GM12878 (cell line): ENCODE measurements at regions not wholly inside any gene's neighbourhood (a gene's known extent, or its start where the extent isn't known, plus 50 kb on each side); places are given as distances from the start of the nearest gene placed in this dataset.

Experiments
- ATAC-seq: fragments of 200-7000 bp; cut with Tn5 transposase; 3 replicates; pipeline ENCODE4 v1.9.1; 2020; ENCODE audit warnings: mild to moderate bottlenecking, moderate library complexity
- BruUV-seq: library from RNA; stranded (reverse); fragments of 400-500 nt; replicated peaks from 2 replicates; lab custom pipeline; 2021; lab: Mats Ljungman, UMichigan
- CTCF ChIA-PET: fragments of 300-600 bp; sonication (Branson Sonifier 250); formaldehyde crosslinking; extraction: SDS; loops from one replicate; lab custom pipeline; 2021; ENCODE audit warnings: inconsistent platforms; lab: Yijun Ruan, JAX
- POLR2A ChIA-PET: fragments of 350-600 bp; formaldehyde crosslinking; extraction: SDS; loops from one replicate; lab custom pipeline; 2021; ENCODE audit warnings: inconsistent platforms; lab: Charles Lee
- RAD21 ChIA-PET: fragments of 300-600 bp; sonication (Branson Sonifier 250); formaldehyde crosslinking; loops from one replicate; lab custom pipeline; 2023; ENCODE audit warnings: antibody characterized with exemption; ENCODE audit not compliant: unreplicated experiment; lab: Charles Lee
- SMC1A ChIA-PET: fragments of 300-600 bp; sonication (Branson Sonifier 250); formaldehyde crosslinking; loops from one replicate; lab custom pipeline; 2023; ENCODE audit not compliant: unreplicated experiment, uncharacterized antibody; lab: Charles Lee
- DNase-seq: peaks from one replicate; pipeline ENCODE4 v3.0.0-alpha.2; 2011; ENCODE audit warnings: low read depth, low spot score
- FAIRE-seq: peaks from 3 replicates; lab custom pipeline; 2011; peaks lifted over from hg19 to GRCh38; lab: Jason Lieb, UNC
- H2AFZ ChIP-seq: 2 replicates; pipeline ENCODE4 v1.6.0; 2011; ENCODE audit warnings: low read depth, low read length, control low read depth; ENCODE audit not compliant: control insufficient read depth
- H3K27ac ChIP-seq: 2 replicates; pipeline ENCODE4 v1.5.1; 2011; ENCODE audit warnings: control low read depth; ENCODE audit not compliant: control insufficient read depth, insufficient read depth
- H3K27me3 ChIP-seq, 2 experiments: replicated peaks in 1 of 2; 2 replicates each; pipeline versions ENCODE4 v1.6.0 to v1.6.1; 2011; ENCODE audit warnings: low read length in 1 of 2; ENCODE audit not compliant: control insufficient read depth in 2 of 2, insufficient read depth in 2 of 2
- H3K36me3 ChIP-seq, 2 experiments: 2 replicates each; pipeline ENCODE4 v1.5.1; 2011; ENCODE audit warnings: low read length in 1 of 2; ENCODE audit not compliant: control insufficient read depth in 2 of 2, insufficient read depth in 2 of 2
- H3K4me1 ChIP-seq: 2 replicates; pipeline ENCODE4 v1.6.1; 2011; ENCODE audit warnings: mild to moderate bottlenecking, low read length, moderate library complexity, mixed read lengths; ENCODE audit not compliant: control insufficient read depth, insufficient read depth
- H3K4me2 ChIP-seq: 2 replicates; pipeline ENCODE4 v1.6.0; 2011; ENCODE audit warnings: control low read depth; ENCODE audit not compliant: control insufficient read depth, insufficient read depth
- H3K4me3 ChIP-seq: fragments of 200-600 bp; sonication (generic); 2 replicates; pipeline ENCODE4 v1.5.1; 2016
- H3K79me2 ChIP-seq: 2 replicates; pipeline ENCODE4 v1.6.0; 2011; ENCODE audit warnings: low read length; ENCODE audit not compliant: control insufficient read depth, insufficient read depth
- H3K9ac ChIP-seq: 2 replicates; pipeline ENCODE4 v1.8.0; 2011; ENCODE audit warnings: low read length, control low read depth, mixed read lengths; ENCODE audit not compliant: control insufficient read depth, insufficient read depth
- H3K9me3 ChIP-seq: replicated peaks from 3 replicates; pipeline ENCODE4 v1.5.1; 2011; ENCODE audit warnings: mild to moderate bottlenecking, low read length; ENCODE audit not compliant: control insufficient read depth, insufficient read depth
- H4K20me1 ChIP-seq: 2 replicates; pipeline ENCODE4 v1.6.0; 2011; ENCODE audit not compliant: control insufficient read depth, insufficient read depth
- ATF2 ChIP-seq: IDR thresholded peaks from 2 replicates; pipeline ENCODE4 v1.6.1; 2012; ENCODE audit warnings: low read length, inconsistent platforms
- CTCF ChIP-seq, 3 experiments: IDR thresholded peaks in 2 of 3; conservative IDR thresholded peaks in 1 of 3; 2 replicates each; pipeline ENCODE4 v1.5.1; 2011; ENCODE audit warnings: low read depth in 3 of 3, low read length in 3 of 3, mild to moderate bottlenecking in 3 of 3, control low read depth in 2 of 3, moderate library complexity in 2 of 3, inconsistent platforms in 1 of 3, mixed read lengths in 1 of 3; ENCODE audit not compliant: control insufficient read depth in 2 of 3, insufficient read depth in 1 of 3; ENCODE audit errors: extremely low read depth in 1 of 3
- E2F4 ChIP-seq: IDR thresholded peaks from 2 replicates; pipeline ENCODE4 v1.6.1; 2012; ENCODE audit warnings: low read depth, low read length, improper control_type of control experiment
- IRF4 ChIP-seq: IDR thresholded peaks from 2 replicates; pipeline ENCODE4 v1.6.1; 2011; ENCODE audit warnings: low read depth, low read length
- POU2F2 ChIP-seq: IDR thresholded peaks from 3 replicates; pipeline ENCODE4 v1.6.1; 2011; ENCODE audit warnings: low read depth, mild to moderate bottlenecking, low read length, borderline replicate concordance
- SMAD5 ChIP-seq: IDR thresholded peaks from 2 replicates; pipeline ENCODE4 v1.6.1; 2016; ENCODE audit warnings: antibody characterized with exemption, low read depth
- SUPT20H ChIP-seq: IDR thresholded peaks from 2 replicates; pipeline ENCODE4 v1.6.1; 2011; ENCODE audit warnings: low read depth, mild to moderate bottlenecking, low read length, moderate library complexity, borderline replicate concordance; ENCODE audit not compliant: control insufficient read depth
- TAF1 ChIP-seq: IDR thresholded peaks from 2 replicates; pipeline ENCODE4 v1.6.1; 2011; ENCODE audit warnings: mild to moderate bottlenecking, low read depth, low read length, borderline replicate concordance
- YBX1 ChIP-seq: fragments of 450-650 bp; IDR thresholded peaks from 2 replicates; pipeline ENCODE4 v1.6.1; 2016; ENCODE audit warnings: antibody characterized with exemption
- WGBS: methylation state at CpG from one replicate; pipeline ENCODE4 v1.1.6; 2016; ENCODE audit warnings: low lambda C conversion rate; ENCODE audit not compliant: insufficient replicate concordance, insufficient coverage; ENCODE audit errors: missing lambda C conversion rate; 5-methylcytosine and 5-hydroxymethylcytosine counted together
- in situ Hi-C: fragments of 300-500 bp; cut with MboI; formaldehyde crosslinking; loops from 9 replicates; pipeline ENCODE4 v1.14.3; 2018; ENCODE audit warnings: mixed read lengths
- intact Hi-C: fragments of 100-400 bp; cut with micrococcal nuclease; formaldehyde crosslinking; loops from one replicate; pipeline ENCODE4 v1.14.2; 2022; ENCODE audit not compliant: unreplicated experiment

- Histone ChIP-seq H3K27me3 (no peaks in the 10 kb centered on the region), H3K4me3 (no peak overlapping the region), H3K36me3 (no peaks in the 10 kb centered on the region), H3K79me2 (no peaks in the 10 kb centered on the region), H3K9me3 (no peaks in the 10 kb centered on the region), H3K4me1 (no peaks in the 10 kb centered on the region), H3K9ac (no peak overlapping the region), H4K20me1 (no peaks in the 10 kb centered on the region), H3K4me2 (no peak overlapping the region), H2AFZ (no peak overlapping the region), H3K27ac (no peak overlapping the region)
- WGBS: 3% methylated on average over 2 of the region's 2 CpGs
- intact Hi-C loops: no loop called here
- ATAC-seq (no peak), FAIRE-seq (no peak), DNase-seq (no peak)
- SMC1A ChIA-PET: no interaction called here
- POLR2A ChIA-PET: no interaction called here
- TF ChIP-seq TAF1 (no peak), POU2F2 (no peak), CTCF (IDR thresholded peaks at IDR 0.05 in 2 of 3, conservative IDR thresholded peaks at IDR 0.05 in 1 of 3; ENCODE audit: control insufficient read depth in 2 of 3, extremely low read depth in 1 of 3, insufficient read depth in 1 of 3, low read depth in 3 of 3, low read length in 3 of 3) (no peak), E2F4 (no peak), IRF4 (no peak), SUPT20H (no peak), YBX1 (no peak), SMAD5 (no peak), ATF2 (no peak)
- in situ Hi-C loops: no loop called here
- CTCF ChIA-PET: interaction anchor here (1.6 kb wide), 1 partner anchor 33 kb away, joined by 3 read pairs; no protein-coding TSS in a partner anchor
- BruUV-seq: no TSS peak
- RAD21 ChIA-PET: no interaction called here
Measured at GRCh38 chr10:64075604-64076003, 554.4 kb downstream of the REEP3 start.
